Esophagus mucosa (tissue), 1 donor: ENCODE measurements at regions not wholly inside any gene's neighbourhood (a gene's known extent, or its start where the extent isn't known, plus 50 kb on each side); places are given as distances from the start of the nearest gene placed in this dataset.
"Not testable (repeated sequence)": the region's sequence is repeated elsewhere in the genome, so short reads cannot be mapped to it uniquely, and the experiment has no call there.

ENCODE experiments used
- ATAC-seq: fragments of 200-7000 bp; cut with Tn5 transposase; one replicate; pipeline ENCODE4 v1.9.1; 2020
- donor health status: DM: yes; HTN: yes; CAD: no.

- no peak for ATAC-seq
These were observed 232.6 kb upstream of the AUTS2 start for GRCh38 chr7:69365651-69366192.

- no peak for ATAC-seq
These were observed 230.5 kb upstream of the AUTS2 start for GRCh38 chr7:69367780-69368179.

GRCh38 chr7:69373171-69374043, 224.9 kb upstream of the AUTS2 start:
- no peak for ATAC-seq

GRCh38 chr7:69374044-69374425, 224.2 kb upstream of the AUTS2 start:
- ATAC-seq, result no peak

GRCh38 chr7:69377191-69377590, 221.1 kb upstream of the AUTS2 start:
- no peak for ATAC-seq

- no peak for ATAC-seq
These were observed 209.7 kb upstream of the AUTS2 start for GRCh38 chr7:69388452-69389137.

- no peak for ATAC-seq
These were observed 209.1 kb upstream of the AUTS2 start for GRCh38 chr7:69389216-69389615.

- not testable (repeated sequence) for ATAC-seq
These were observed 204.4 kb upstream of the AUTS2 start for GRCh38 chr7:69393912-69394311.

GRCh38 chr7:69395061-69395714, 203.1 kb upstream of the AUTS2 start:
- ATAC-seq, result no peak

GRCh38 chr7:69398986-69399385, 199.3 kb upstream of the AUTS2 start:
- no peak for ATAC-seq

GRCh38 chr7:69399401-69399800, 198.9 kb upstream of the AUTS2 start:
- ATAC-seq, result no peak

GRCh38 chr7:69402696-69403095, 195.6 kb upstream of the AUTS2 start:
- ATAC-seq, result no peak

- ATAC-seq, result no peak
These were observed 195.1 kb upstream of the AUTS2 start for GRCh38 chr7:69403169-69403568.

GRCh38 chr7:69411018-69411417, 187.3 kb upstream of the AUTS2 start:
- no peak for ATAC-seq

GRCh38 chr7:69411466-69411865, 186.8 kb upstream of the AUTS2 start:
- ATAC-seq, result no peak

GRCh38 chr7:69412331-69413146, 185.7 kb upstream of the AUTS2 start:
- ATAC-seq, result no peak

GRCh38 chr7:69414555-69414954, 183.7 kb upstream of the AUTS2 start:
- no peak for ATAC-seq

GRCh38 chr7:69418869-69419670, 179.2 kb upstream of the AUTS2 start:
- no peak for ATAC-seq

- no peak for ATAC-seq
These were observed 178.3 kb upstream of the AUTS2 start for GRCh38 chr7:69419934-69420333.

- no peak for ATAC-seq
These were observed 175.7 kb upstream of the AUTS2 start for GRCh38 chr7:69422574-69422985.

- no peak for ATAC-seq
These were observed 171.6 kb upstream of the AUTS2 start for GRCh38 chr7:69426705-69427104.
